GM12875 (cell line): ENCODE measurements at regions not wholly inside any gene's neighbourhood (a gene's known extent, or its start where the extent isn't known, plus 50 kb on each side); places are given as distances from the start of the nearest gene placed in this dataset.

ENCODE experiments used
- H3K4me3 ChIP-seq: one replicate; pipeline ENCODE4 v1.5.1; 2011; ENCODE audit warnings: low read depth, low read length, control low read depth
- CTCF ChIP-seq: IDR thresholded peaks from 2 replicates; pipeline ENCODE4 v1.5.1; 2011; ENCODE audit warnings: low read depth, mild to moderate bottlenecking, control low read depth, inconsistent platforms, low read length, moderate library complexity, borderline replicate concordance; ENCODE audit not compliant: insufficient read depth

DNA sequence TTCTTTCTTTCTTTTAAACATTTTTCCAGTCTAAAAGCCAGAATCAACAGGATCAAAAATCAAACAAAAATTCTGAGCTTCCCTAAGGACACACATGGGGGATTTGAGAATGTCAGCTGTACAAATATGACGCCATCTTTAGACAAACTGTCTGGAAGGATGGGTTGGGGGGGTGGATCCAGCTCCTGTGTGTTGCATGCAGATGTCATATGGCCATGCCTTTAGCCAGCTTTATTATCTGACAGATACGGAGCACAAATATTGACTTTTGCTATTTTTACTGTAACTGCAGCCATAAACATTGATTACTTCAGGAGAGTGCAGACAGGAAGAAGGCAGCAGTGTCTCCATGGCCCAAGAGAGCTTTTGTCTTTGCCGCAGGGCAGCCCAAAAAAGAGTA, 279.4 kb upstream of the ELAC2 start:
- no peak for TF ChIP-seq CTCF
- H3K4me3 ChIP-seq: no peak overlapping the region

GRCh38 chr17:13293421-13293820, 275.6 kb upstream of the ELAC2 start:
- H3K4me3 ChIP-seq: no peak overlapping the region
- no peak for TF ChIP-seq CTCF

- H3K4me3 ChIP-seq: no peak overlapping the region
- TF ChIP-seq CTCF: no peak
Observed at GRCh38 chr17:13292291-13292690, 274.5 kb upstream of the ELAC2 start.

GRCh38 chr17:13288248-13288647, 270.4 kb upstream of the ELAC2 start:
- no peak for TF ChIP-seq CTCF
- no peak overlapping the region for H3K4me3 ChIP-seq

GRCh38 chr17:13287226-13287625, 269.4 kb upstream of the ELAC2 start:
- TF ChIP-seq CTCF: no peak
- H3K4me3 ChIP-seq: no peak overlapping the region

GRCh38 chr17:13283606-13284005, 265.8 kb upstream of the ELAC2 start:
- no peak overlapping the region for H3K4me3 ChIP-seq
- no peak for TF ChIP-seq CTCF

DNA sequence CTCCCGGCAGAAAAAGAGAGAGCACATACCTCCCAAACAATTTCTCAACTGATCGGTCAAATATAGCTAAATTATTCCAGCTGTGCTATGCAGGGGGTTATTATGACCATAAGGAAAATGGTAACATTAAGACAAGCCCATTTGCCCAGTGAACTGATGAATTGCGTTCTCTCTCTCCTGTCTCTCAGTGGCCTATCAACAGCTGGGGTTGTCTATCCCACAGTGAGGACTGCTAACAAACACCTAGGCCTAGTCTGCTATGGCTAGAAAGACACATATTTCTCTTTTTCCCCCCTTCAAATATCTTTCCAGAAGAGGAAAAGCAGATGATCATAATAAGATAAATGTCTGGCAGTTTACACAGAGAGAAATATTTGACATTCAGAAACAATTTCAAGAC, 263.8 kb upstream of the ELAC2 start:
- no peak for TF ChIP-seq CTCF
- no peak overlapping the region for H3K4me3 ChIP-seq
